ENCODE measurements at regions not wholly inside any gene's neighbourhood (a gene's known extent, or its start where the extent isn't known, plus 50 kb on each side); places are given as distances from the start of the nearest gene placed in this dataset.

GRCh38 chr2:7574385-7574784 is 657.2 kb downstream of the RNF144A start:
- no peak for DNase-seq (ENCODE audit: low read depth in 1 of 2, low spot score in 1 of 2)

GRCh38 chr2:7577769-7578168 is 660.6 kb downstream of the RNF144A start:
- DNase-seq (ENCODE audit: low read depth in 1 of 2, low spot score in 1 of 2), result no peak

- no peak for DNase-seq (ENCODE audit: low read depth in 1 of 2, low spot score in 1 of 2)
Measured at GRCh38 chr2:7584017-7584416, 666.8 kb downstream of the RNF144A start.

- no peak for DNase-seq (ENCODE audit: low read depth in 1 of 2, low spot score in 1 of 2)
Measured at GRCh38 chr2:7586898-7587297, 669.7 kb downstream of the RNF144A start.

DNA sequence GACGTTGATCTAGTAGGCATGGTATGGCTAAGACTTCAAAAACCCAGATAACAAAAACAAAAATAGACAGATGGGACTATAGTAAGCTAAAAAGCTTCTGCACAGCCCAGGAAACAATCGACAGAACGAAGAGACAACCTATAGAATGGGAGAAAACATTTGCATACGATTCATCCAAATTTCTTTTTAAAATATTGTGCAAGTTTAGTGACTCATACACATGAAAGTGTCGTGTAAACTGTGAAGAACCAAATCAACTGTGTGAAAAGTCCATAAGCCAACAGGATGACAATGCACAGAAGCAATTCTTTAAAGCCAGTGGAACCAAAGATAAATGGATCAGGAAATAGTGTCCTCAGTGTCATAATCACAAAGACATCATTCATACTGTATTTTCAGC is 671.1 kb downstream of the RNF144A start:
- DNase-seq (ENCODE audit: low read depth in 1 of 2, low spot score in 1 of 2), result no peak

DNA sequence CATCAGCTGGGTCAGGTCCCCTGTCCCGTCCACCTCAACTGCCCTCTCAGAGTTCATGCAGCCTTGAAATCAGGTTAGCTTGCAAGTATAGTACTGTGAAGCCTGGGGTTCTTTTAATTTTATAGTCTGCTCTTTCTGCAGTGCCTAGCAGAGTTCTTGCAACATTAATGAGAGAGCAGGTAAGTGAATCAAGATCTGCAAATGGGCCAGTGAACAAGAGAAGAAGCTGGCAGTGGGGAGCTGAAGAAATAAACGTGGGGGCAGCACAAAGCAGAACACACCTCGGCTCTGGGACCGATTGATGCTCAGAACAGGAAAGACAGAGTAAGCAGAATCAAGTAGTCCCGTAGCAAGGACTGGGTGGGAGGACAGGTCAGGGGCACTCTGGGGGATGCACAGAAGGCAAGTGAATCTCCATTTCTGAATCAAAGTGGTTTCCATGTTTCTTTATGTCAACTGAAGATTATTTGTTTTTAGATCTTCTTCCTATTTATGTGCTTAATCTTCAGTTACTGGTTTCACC is 675.5 kb downstream of the RNF144A start:
- DNase-seq (ENCODE audit: low read depth in 1 of 2, low spot score in 1 of 2), result no peak

DNA sequence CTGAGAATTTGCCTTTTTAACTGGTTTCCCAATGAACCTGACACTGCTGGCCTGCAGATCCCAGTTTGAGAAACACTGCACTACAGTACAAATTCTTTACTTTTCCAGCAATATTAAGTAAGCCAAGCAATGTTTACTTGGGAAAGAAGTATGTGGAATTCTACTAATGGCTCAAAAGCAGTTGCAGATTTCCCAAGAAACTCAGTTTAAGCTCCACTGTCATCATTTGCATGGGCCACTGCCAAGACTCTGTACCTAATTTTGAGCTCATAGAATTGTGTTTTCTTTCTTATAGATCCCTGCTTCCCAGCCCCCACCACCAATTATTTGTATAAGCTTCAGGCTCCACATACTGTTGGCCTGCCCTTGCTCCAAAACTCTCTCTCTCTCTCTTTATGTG is 676.1 kb downstream of the RNF144A start:
- no peak for DNase-seq (ENCODE audit: low read depth in 1 of 2, low spot score in 1 of 2)

DNA sequence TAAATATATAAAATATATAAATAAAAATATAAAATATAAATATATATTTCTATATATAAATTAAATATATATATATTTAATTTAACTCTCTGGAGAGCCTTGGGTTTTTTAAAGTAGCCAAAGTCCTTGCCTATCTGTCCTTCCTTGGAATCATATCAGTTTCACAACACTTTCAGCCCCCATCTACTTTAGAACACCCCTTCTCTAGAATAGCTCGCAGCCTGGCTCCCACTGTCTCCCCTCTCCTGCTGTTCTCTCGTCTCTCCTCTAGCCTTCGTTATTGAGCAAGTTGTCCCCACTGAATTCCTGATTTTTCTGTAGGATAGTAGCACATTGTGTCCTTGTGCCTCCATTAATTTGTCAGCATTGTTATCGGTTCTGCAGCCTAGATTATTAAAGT is 677.0 kb downstream of the RNF144A start:
- DNase-seq (ENCODE audit: low read depth in 1 of 2, low spot score in 1 of 2), result no peak

DNA sequence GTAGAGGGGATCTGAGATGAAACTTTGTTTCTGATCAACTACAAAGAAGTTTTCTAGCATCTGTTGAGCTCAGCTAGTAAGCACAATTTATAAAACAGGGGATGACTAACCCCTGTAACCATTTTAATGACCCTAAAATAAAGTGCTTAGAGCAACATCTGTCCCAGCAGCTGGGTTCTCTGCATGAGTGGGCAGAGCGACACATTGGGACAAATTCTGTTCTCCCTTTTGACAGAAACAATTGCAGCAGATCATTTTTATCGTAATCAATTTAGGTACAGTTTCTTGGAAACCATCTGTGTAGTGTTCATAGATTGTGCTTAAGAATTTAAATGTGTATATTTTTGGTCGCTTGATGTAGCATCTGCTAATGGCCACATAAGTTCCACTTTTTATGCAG is 678.0 kb downstream of the RNF144A start:
- no peak for DNase-seq (ENCODE audit: low read depth in 1 of 2, low spot score in 1 of 2)

GRCh38 chr2:7598402-7598801 is 681.2 kb downstream of the RNF144A start:
- DNase-seq (ENCODE audit: low read depth in 1 of 2, low spot score in 1 of 2), result no peak

GRCh38 chr2:7599462-7600258 is 682.4 kb downstream of the RNF144A start:
- DNase-seq (ENCODE audit: low read depth in 1 of 2, low spot score in 1 of 2), result no peak

GRCh38 chr2:7601990-7602389 is 684.8 kb downstream of the RNF144A start:
- no peak for DNase-seq (ENCODE audit: low read depth in 1 of 2, low spot score in 1 of 2)

DNA sequence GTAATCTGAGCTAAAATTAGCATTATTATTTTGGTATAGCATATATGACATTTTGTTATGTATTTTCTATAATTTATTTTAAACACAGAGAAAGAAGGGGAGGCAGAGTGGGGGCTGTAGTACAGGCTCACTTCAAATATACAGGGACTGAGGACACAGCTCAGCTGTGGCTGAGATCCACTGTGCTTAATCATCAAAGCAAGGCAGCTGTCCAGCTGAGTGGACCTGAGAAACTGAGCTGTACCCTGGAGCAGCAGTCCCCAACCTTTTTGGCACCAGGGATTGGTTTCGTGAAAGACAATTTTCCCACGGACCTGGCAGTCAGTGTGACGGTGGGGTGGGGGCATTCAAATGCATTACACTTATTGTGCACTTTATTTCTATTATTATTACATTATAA is 687.2 kb downstream of the RNF144A start:
- no peak for DNase-seq (ENCODE audit: low read depth in 1 of 2, low spot score in 1 of 2)

GRCh38 chr2:7607441-7608173 is 690.4 kb downstream of the RNF144A start:
- DNase-seq (ENCODE audit: low read depth in 1 of 2, low spot score in 1 of 2), result no peak

DNA sequence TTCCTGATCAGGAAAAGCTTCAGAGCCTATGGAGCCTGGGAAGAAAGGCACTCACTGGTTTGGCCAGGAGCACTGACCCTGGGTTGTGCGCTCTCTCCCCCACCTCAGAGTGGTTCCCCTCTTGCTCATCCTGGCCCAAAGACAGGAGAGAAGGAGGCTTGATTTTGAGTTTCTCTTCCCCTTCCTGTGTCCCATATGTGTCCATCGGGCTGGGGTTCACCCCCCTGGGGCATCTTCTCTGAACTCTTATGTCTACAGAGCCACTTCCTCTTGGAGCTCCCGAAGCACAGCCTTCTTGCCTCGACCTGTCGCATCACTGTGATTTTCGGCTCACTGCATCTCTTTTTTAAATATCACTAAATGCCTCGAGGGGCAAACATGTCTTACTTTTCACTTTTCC is 692.3 kb downstream of the RNF144A start:
- no peak for DNase-seq (ENCODE audit: low read depth in 1 of 2, low spot score in 1 of 2)

GRCh38 chr2:7609974-7610373 is 692.8 kb downstream of the RNF144A start:
- DNase-seq (ENCODE audit: low read depth in 1 of 2, low spot score in 1 of 2), result no peak

DNA sequence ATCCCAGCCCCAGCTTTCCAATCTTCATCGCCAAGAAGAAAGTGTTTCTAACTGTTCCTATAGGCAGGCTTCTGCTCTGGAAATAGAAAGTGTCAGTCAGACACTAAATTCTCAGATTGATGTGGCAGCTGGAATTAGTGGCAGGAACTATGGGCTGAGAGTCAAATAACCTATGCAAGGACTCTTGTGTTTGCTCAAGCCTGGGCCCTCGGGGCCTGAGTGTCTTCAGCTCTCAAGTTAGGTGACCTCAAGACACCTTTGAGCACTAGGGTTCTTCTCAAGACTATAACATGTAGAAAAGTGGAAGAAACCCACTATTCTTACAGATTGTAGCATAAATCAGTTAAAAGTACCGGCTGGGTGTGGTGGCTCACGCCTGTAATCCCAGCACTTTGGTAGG is 694.5 kb downstream of the RNF144A start:
- no peak for DNase-seq (ENCODE audit: low read depth in 1 of 2, low spot score in 1 of 2)

GRCh38 chr2:7612969-7613368 is 695.8 kb downstream of the RNF144A start:
- DNase-seq (ENCODE audit: low read depth in 1 of 2, low spot score in 1 of 2), result no peak

- DNase-seq (ENCODE audit: low read depth in 1 of 2, low spot score in 1 of 2), result no peak
Measured at GRCh38 chr2:7613831-7614230, 696.6 kb downstream of the RNF144A start.

GRCh38 chr2:7618031-7618430 is 700.8 kb downstream of the RNF144A start:
- DNase-seq (ENCODE audit: low read depth in 1 of 2, low spot score in 1 of 2), result no peak

GRCh38 chr2:7619203-7619970 is 702.2 kb downstream of the RNF144A start:
- no peak for DNase-seq (ENCODE audit: low read depth in 1 of 2, low spot score in 1 of 2)

DNA sequence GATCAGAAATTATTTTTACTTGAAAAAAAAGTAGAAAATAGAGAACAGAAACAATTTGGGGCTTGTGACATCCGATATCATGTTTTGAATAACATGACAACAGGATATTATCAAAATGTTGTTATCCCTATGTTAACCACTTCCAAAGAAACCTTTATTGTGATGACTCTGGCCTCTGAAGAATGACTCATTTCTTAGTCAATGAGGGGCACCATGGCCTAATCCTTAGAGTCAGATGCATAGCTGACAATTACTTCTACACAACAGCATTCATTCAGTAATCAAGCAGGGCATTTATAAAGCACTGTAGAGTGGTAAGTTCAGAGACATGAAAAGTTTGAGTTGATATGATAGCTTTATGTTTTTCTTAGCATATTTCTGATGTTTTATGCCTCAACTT is 703.0 kb downstream of the RNF144A start:
- DNase-seq (ENCODE audit: low read depth in 1 of 2, low spot score in 1 of 2), result no peak
